Adipose tissue (tissue), 3 donors: ENCODE measurements at regions not wholly inside any gene's neighbourhood (a gene's known extent, or its start where the extent isn't known, plus 50 kb on each side); places are given as distances from the start of the nearest gene placed in this dataset.

Experiments used
- H3K27ac ChIP-seq: one replicate; pipeline ENCODE4 v1.5.1; 2013; ENCODE audit warnings: low read depth, low read length
- WGBS, 3 donors: extraction: QIAGEN DNeasy Blood & Tissue Kit; methylation state at CpG; one replicate each; pipeline ENCODE4 v1.1.7; 2013; 5-methylcytosine and 5-hydroxymethylcytosine counted together
- donor health status: healthy with polysubstance abuse.
- donor health status: Bipolar disorder and iron deficiency.
- donor health status: healthy.

GRCh38 chr2:66897691-66898150 is 462.8 kb downstream of the MEIS1 start:
- no peak overlapping the region for H3K27ac ChIP-seq
- WGBS, 3 donors, result 25 to 50% (median 47%) methylated on average over 2 of the region's 2 CpGs

DNA sequence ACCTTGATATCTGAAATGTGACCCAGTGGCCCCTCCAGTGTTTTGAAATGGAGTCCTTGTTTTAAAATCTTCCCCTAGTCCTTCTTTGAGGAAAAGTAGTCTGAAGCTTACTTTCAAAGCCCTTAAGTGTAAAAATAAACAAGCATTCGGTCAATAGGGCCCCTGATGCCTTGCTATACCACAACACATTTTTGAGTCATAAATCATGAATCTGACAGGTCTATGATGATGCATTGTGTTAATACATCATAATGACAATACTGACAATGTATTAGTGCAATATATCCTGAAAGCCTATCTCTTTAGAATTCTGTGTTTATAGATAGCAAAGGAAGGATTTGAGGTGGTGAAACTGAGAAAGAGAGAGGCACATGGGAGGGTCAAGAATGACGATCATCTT is 464.2 kb downstream of the MEIS1 start:
- no peak overlapping the region for H3K27ac ChIP-seq
- 82 to 88% (median 85%) methylated on average over 2 of the region's 2 CpGs for WGBS, 3 donors

DNA sequence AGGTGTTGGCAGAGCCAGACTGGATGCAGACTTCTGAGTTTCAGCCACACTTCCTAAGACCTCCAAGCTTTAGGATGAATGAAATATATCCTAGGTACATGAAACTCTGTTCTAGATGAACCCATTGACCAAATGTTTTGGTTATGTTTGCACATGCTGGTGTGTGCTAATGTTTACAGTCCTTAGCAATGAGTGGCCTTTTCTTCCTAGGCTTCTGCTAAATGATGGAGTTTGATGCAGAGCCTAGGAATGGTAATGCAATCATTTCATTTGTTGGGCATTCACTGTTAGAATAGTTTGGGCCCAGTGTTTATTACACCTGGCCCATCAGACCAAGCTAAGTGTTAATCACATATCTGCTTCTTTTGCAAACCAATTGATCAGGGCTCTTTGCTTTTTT is 464.7 kb downstream of the MEIS1 start:
- no peak overlapping the region for H3K27ac ChIP-seq

DNA sequence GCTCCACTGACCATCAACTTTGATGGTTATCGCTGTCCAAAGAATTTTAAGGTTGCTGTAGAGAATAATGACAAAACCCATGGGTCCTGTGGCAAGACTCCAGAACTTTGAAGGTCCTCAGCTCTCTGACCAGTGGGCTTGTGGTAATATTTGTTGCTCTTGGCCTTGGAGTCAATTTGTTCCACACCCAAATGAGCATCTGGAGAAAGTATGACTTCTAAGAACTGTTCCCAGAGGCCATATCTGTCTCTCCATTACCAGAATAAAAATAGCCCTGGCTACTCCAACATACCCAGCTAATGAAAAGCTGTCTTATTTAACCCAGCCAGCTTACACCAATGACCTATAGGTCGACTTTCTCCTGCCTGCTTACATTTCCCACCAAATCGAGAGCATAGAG is 466.4 kb downstream of the MEIS1 start:
- H3K27ac ChIP-seq, result no peak overlapping the region
- 58 to 79% (median 58%) methylated on average over 3 of the region's 3 CpGs for WGBS, 3 donors

GRCh38 chr2:66903183-66903582 is 468.3 kb downstream of the MEIS1 start:
- no peak overlapping the region for H3K27ac ChIP-seq
- WGBS, 3 donors, result 92 to 97% (median 94%) methylated on average over 1 of the region's 1 CpG

GRCh38 chr2:66903745-66904465 is 469.0 kb downstream of the MEIS1 start:
- 95 to 97% (median 95%) methylated on average over 9 of the region's 9 CpGs for WGBS, 3 donors
- H3K27ac ChIP-seq, result no peak overlapping the region

DNA sequence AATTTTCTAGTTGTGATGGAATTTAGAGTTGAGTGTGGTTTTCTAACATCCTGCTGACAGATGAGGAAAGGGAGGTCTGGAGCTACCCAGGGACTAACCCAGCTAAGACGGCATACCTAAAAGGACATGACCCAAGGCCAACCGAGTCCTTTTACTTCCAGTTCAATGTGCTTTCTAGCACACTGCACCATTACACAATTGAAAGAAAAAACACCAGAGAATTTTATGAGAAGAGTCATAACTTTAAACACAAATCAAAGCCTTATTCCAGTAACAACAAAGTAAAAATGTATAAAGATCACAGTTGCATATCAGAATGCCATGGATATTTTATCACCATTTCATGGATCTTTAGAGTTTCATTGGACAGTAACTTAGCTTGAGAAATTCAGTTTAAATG is 480.3 kb downstream of the MEIS1 start:
- 58 to 76% (median 63%) methylated on average over 2 of the region's 2 CpGs for WGBS, 3 donors

DNA sequence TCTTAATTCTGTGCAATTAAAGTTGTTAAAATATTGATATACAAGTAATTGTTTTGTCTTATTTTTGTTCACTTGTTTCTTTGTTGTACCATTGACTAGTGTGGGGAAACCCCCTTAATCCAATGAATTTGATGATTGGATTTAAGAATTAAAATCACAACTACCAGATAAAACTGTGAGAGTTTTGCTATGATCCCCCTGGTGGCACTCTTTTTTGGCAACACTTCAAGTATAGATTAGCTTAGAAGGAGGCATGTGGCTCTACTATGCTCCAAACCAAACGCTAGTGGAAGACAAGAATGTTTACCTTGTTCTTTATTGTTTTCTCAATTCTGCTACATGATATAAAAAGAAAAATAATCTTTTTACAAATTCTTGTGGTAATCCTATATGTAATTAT is 477.8 kb upstream of the ETAA1 start:
- WGBS, 3 donors, result 34 to 89% (median 81%) methylated on average over 1 of the region's 1 CpG
- H3K27ac ChIP-seq, result no peak overlapping the region

More for the DNA sequence above, 480.3 kb downstream of the MEIS1 start:
- H3K27ac ChIP-seq, result no peak overlapping the region

- H3K27ac ChIP-seq, result no peak overlapping the region
- WGBS, 3 donors, result 83 to 96% (median 85%) methylated on average over 2 of the region's 2 CpGs
Measured at GRCh38 chr2:66920415-66920814, 476.7 kb upstream of the ETAA1 start.

- no peak overlapping the region for H3K27ac ChIP-seq
- 85 to 90% (median 86%) methylated on average over 1 of the region's 1 CpG for WGBS, 3 donors
Measured at GRCh38 chr2:66925128-66925527, 472.0 kb upstream of the ETAA1 start.

- 79 to 91% (median 90%) methylated on average over 6 of the region's 6 CpGs for WGBS, 3 donors
- H3K27ac ChIP-seq, result no peak overlapping the region
Measured at GRCh38 chr2:66926594-66927112, 470.5 kb upstream of the ETAA1 start.

DNA sequence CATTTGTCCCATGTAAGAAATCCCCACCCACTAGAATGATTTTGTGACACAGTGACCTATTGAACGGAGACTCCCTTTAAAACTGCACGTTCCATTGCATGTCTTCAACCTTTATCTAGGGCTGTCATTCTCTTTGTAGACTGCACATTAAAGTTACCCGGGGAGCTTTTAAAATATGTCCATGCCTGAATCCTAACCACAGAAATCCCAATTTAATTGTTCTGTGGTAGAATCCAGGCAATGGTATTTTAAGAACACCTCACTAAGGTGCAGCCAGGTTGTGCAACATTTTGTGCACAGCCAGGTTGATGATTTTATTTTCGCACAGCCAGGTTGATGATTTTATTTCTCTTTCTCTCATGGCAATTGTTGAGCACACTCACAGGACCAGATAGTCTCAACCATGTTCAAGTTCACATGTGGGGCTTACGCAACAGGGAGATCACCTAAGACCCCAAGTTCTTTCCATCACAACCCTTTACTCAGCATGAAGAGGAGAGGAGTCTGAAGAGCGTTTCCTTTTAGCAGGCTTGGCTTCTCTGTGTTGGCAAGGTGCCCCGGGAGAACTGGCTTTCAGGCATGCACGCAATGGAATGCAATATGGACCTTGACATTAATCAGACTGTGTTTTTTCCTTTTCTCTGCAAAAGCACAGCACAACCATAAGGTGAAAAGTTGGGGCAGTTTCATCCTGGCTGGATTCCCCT is 467.3 kb upstream of the ETAA1 start:
- WGBS, 3 donors, result 16 to 47% (median 47%) methylated on average over 8 of the region's 8 CpGs
- H3K27ac ChIP-seq, result no peak overlapping the region

DNA sequence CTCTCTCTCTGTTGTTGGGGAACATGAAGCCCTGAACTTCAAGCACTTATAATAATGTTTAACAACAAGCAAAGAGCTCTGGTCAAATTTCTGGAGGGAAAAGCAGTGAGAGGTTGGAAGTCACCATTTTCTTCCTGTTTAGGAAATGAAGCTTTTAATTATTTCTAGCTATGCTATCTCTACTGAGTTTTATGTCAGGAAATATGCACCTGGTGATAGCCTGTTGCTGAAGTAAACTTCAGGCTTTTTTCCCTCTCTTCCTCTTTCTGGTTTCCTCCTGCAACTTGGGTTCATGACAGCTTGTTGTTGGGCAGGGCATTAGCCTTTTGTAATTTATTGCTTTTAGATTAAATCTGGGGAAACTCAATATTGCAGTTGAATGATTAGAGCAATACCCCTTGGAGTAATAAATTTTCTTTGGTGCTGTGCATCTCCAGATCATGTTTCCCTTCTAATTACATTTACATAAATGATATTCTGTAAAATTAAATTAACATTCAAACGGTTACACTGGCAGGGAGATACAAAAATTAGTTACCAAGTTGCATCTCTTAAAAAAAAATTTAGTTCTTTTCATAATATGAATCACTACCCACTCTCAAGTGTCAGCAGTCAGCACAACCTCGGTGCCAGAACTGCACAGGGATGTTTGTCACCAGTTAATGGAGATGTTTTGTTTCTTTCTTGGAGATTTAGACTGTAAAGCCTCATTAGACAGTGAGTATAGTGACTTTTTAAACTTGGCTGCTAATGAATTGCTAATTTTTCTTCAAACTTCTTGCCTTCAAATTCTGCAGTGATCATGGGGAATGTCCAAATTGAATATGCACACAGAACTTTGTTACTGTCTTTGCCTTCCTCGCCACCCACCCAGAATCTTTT is 466.6 kb upstream of the ETAA1 start:
- H3K27ac ChIP-seq, result no peak overlapping the region
- 39 to 66% (median 50%) methylated on average over 3 of the region's 3 CpGs for WGBS, 3 donors

- no peak overlapping the region for H3K27ac ChIP-seq
- 84 to 95% (median 85%) methylated on average over 1 of the region's 1 CpG for WGBS, 3 donors
Measured at GRCh38 chr2:66938471-66938967, 458.6 kb upstream of the ETAA1 start.

DNA sequence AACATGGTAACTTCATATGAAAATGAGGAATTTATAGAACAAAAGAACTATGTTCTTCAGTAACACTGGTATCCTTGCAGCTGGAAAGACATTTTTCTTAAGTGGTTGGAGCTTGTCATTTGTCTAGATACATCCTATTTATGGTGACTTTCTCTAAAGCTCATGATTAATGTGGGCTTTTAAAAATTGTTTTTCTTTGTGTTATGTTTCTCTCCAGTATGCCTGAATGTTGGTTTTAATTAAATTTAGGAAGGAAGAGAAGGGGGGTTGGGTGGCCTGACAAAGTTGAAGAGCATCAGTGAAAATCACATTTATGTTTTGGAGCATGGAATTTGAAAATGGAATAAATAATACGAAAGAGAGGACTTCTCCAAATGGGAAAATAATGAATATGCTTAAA is 457.1 kb upstream of the ETAA1 start:
- 57 to 82% (median 57%) methylated on average over 1 of the region's 1 CpG for WGBS, 3 donors
- H3K27ac ChIP-seq, result no peak overlapping the region

DNA sequence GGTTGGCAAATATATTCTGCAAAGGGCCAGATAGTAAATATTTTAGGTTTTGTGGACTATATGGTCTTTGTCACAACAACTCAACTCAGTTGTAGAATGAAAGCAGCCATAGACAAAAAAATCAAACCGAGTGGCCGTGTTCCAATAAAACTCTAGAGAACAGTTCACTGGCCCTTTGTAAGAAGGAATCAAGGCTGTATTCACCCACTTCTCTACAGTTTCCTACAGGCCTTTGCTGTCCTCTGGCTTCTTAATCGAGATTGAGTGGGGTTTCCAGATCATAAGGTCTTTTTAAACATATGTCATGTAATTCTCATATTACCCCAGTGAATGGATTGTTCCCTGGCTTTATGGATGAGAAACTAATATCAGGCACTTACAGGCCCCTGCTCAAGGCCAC is 448.9 kb upstream of the ETAA1 start:
- no peak overlapping the region for H3K27ac ChIP-seq
- 78 to 85% (median 83%) methylated on average over 3 of the region's 3 CpGs for WGBS, 3 donors

- H3K27ac ChIP-seq, result no peak overlapping the region
- 30 to 66% (median 61%) methylated on average over 3 of the region's 3 CpGs for WGBS, 3 donors
Measured at GRCh38 chr2:66957198-66957597, 439.9 kb upstream of the ETAA1 start.

DNA sequence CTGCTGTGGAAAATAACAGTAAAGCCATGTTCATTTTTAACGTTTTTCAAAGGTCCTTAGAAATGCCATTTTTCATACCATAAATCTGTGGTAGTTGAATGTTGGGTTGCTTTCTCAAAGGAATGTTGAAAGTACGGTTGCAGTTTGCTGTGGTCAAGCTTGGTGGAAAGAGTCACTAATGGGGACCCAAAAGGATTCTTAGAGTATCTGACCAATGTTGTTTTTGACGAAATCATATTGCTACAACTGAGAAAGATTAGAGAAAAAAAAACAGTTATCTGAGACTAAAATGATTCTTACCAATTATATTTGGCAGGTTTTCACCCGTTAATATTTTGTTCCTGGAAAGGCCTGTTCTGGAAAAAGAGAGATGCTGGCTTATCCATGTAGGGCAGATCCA is 439.5 kb upstream of the ETAA1 start:
- H3K27ac ChIP-seq, result no peak overlapping the region
- WGBS, 3 donors, result 60 to 84% (median 68%) methylated on average over 4 of the region's 4 CpGs

GRCh38 chr2:66960161-66960560 is 437.0 kb upstream of the ETAA1 start:
- no peak overlapping the region for H3K27ac ChIP-seq
- WGBS, 3 donors, result 61 to 88% (median 81%) methylated on average over 7 of the region's 7 CpGs
